ENCODE measurements at regions not wholly inside any gene's neighbourhood (a gene's known extent, or its start where the extent isn't known, plus 50 kb on each side); places are given as distances from the start of the nearest gene placed in this dataset.

DNA sequence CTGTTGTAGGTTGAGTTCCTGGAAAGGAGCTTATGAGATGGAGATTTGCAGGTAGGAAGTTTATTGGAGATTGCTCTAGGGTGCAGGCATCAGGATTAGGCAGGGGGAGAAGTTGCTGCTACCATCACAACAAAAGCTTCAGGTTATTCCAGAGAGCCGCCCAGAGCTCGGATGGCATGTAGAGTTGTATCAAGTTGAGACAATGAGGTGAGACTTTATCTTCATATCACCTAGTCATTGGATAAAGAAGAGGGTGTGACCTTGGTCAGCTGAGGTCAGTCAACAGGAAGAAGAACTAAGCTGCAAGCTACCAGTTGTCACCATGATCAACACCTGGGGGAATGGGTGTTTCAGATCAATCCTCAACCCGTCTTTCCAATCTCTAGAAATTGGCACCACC, 342.0 kb downstream of the RFC3 start:
- Histone ChIP-seq H4K20me1 (replicated peaks; ENCODE audit: control insufficient read depth, extremely low read depth, insufficient read depth, low read length) (no peaks in the 10 kb centered on the region), H2AFZ (ENCODE audit: low read depth, low read length) (no peak overlapping the region), H3K9me1 (replicated peaks; ENCODE audit: control insufficient read depth, extremely low read depth, insufficient read depth, low read length) (no peaks in the 10 kb centered on the region), H3K4me3 (replicated peaks in 1 of 3; ENCODE audit: insufficient read depth in 1 of 3, low read depth in 1 of 3, low read length in 3 of 3) (no peak overlapping the region), H3K9me3 (replicated peaks; ENCODE audit: control insufficient read depth, insufficient read depth, low read length) (no peaks in the 10 kb centered on the region), H3K4me1 (ENCODE audit: control insufficient read depth, extremely low read depth, insufficient read depth, low read length) (peaks cover 57% of the 10 kb centered on the region), H3K27ac (ENCODE audit: insufficient read depth, low read depth, low read length) (no peak overlapping the region), H3K9ac (replicated peaks; ENCODE audit: extremely low read depth, insufficient read depth, low read length) (no peak overlapping the region), H3K36me3 (ENCODE audit: control insufficient read depth in 2 of 2, extremely low read depth in 1 of 2, insufficient read depth in 2 of 2, low read length in 2 of 2) (no peaks in the 10 kb centered on the region), H3K4me2 (ENCODE audit: insufficient read depth, low read length) (no peak overlapping the region), H3K79me2 (ENCODE audit: control insufficient read depth, insufficient read depth, low read length) (no peaks in the 10 kb centered on the region), H3K27me3 (ENCODE audit: control insufficient read depth in 2 of 2, insufficient read depth in 2 of 2, low read length in 2 of 2) (no peaks in the 10 kb centered on the region)
- TF ChIP-seq, protein P1, sequence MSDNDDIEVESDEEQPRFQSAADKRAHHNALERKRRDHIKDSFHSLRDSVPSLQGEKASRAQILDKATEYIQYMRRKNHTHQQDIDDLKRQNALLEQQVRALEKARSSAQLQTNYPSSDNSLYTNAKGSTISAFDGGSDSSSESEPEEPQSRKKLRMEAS (IDR thresholded peaks at IDR 0.05; ENCODE audit: insufficient read depth, insufficient read length), result no peak
- TF ChIP-seq POLR2A (IDR thresholded peaks at IDR 0.05; ENCODE audit: low read depth, low read length) (no peak), POLR2AphosphoS5 (IDR thresholded peaks at IDR 0.05; ENCODE audit: insufficient read depth, low read depth, low read length) (no peak), MYC (IDR thresholded peaks at IDR 0.05; ENCODE audit: low read depth, low read length) (no peak), FOS (IDR thresholded peaks at IDR 0.05; ENCODE audit: borderline replicate concordance, insufficient read depth, low read length) (no peak), GATA2 (IDR thresholded peaks at IDR 0.05; ENCODE audit: insufficient read depth, insufficient read length, low read depth, low read length) (no peak), EZH2 (IDR thresholded peaks at IDR 0.05; ENCODE audit: borderline replicate concordance, low read depth, low read length, severe bottlenecking) (no peak), JUN (IDR thresholded peaks at IDR 0.05; ENCODE audit: borderline replicate concordance, insufficient read depth, insufficient read length, low read depth) (no peak)
- TF ChIP-seq, protein P2, sequence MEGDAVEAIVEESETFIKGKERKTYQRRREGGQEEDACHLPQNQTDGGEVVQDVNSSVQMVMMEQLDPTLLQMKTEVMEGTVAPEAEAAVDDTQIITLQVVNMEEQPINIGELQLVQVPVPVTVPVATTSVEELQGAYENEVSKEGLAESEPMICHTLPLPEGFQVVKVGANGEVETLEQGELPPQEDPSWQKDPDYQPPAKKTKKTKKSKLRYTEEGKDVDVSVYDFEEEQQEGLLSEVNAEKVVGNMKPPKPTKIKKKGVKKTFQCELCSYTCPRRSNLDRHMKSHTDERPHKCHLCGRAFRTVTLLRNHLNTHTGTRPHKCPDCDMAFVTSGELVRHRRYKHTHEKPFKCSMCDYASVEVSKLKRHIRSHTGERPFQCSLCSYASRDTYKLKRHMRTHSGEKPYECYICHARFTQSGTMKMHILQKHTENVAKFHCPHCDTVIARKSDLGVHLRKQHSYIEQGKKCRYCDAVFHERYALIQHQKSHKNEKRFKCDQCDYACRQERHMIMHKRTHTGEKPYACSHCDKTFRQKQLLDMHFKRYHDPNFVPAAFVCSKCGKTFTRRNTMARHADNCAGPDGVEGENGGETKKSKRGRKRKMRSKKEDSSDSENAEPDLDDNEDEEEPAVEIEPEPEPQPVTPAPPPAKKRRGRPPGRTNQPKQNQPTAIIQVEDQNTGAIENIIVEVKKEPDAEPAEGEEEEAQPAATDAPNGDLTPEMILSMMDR (IDR thresholded peaks at IDR 0.05; ENCODE audit: extremely low read depth in 1 of 2, insufficient read depth in 1 of 2, low read depth in 1 of 2, low read length in 2 of 2), result no peak
- DNase-seq (ENCODE audit: low read depth, low spot score), result no peak
- POLR2A ChIA-PET, result no interaction called here
- dilution Hi-C loops (cut with MboI; ENCODE audit: extremely low pct_ligation_motif_present, low sequenced_read_pairs), result no loop called here
- BruUV-seq (replicated peaks), result no TSS peak
- intact Hi-C loops (cut with micrococcal nuclease), result loop anchor here (5.0 to 10.0 kb wide), 7 partner anchors 107 to 875 kb away; partner anchors contain the start of genes NBEA, RFC3 and STARD13
- FAIRE-seq, result no peak
- CTCF ChIA-PET, result no interaction called here
